CD4-positive, alpha-beta T cell (primary cell): ENCODE measurements at regions not wholly inside any gene's neighbourhood (a gene's known extent, or its start where the extent isn't known, plus 50 kb on each side); places are given as distances from the start of the nearest gene placed in this dataset.

ENCODE experiments used
- ATAC-seq: fragments of 200-7000 bp; cut with Tn5 transposase; one replicate; pipeline ENCODE4 v1.10.0; 2022; ENCODE audit warnings: mild to moderate bottlenecking; ENCODE audit not compliant: poor library complexity
- CTCF ChIA-PET: fragments of 350-600 bp; sonication (Branson Sonifier 250); formaldehyde crosslinking; loops from one replicate; lab custom pipeline; 2021; ENCODE audit warnings: antibody characterized with exemption, inconsistent platforms; lab: Charles Lee
- POLR2A ChIA-PET: fragments of 350-600 bp; sonication (Branson Sonifier 250); formaldehyde crosslinking; loops from one replicate; lab custom pipeline; 2021; ENCODE audit warnings: antibody characterized with exemption, inconsistent platforms; lab: Charles Lee
- DNase-seq, 14 experiments: peaks; one replicate each; pipeline ENCODE4 v3.0.0-alpha.2; 2013 to 2020; ENCODE audit warnings: mixed read lengths in 2 of 14
- H3K27ac ChIP-seq, 2 donors: one replicate each; pipeline versions ENCODE4 v1.5.1 to v1.7.0; 2013; ENCODE audit warnings: low read length in 2 of 2, low read depth in 1 of 2, mild to moderate bottlenecking in 1 of 2
- H3K27me3 ChIP-seq, 2 experiments: 1 replicate in 1 of 2; 2 replicates in 1 of 2; pipeline versions ENCODE4 v1.6.1 to v1.7.0; 2013; ENCODE audit warnings: low read length in 2 of 2, control low read depth in 1 of 2, mild to moderate bottlenecking in 1 of 2, moderate library complexity in 1 of 2; ENCODE audit not compliant: insufficient read depth in 2 of 2, control insufficient read depth in 1 of 2
- H3K36me3 ChIP-seq: one replicate; pipeline ENCODE4 v1.6.1; 2013; ENCODE audit warnings: low read length, control low read depth; ENCODE audit not compliant: insufficient read depth
- H3K4me1 ChIP-seq: one replicate; pipeline ENCODE4 v1.6.1; 2013; ENCODE audit warnings: low read length, control low read depth; ENCODE audit not compliant: insufficient read depth
- H3K4me3 ChIP-seq: one replicate; pipeline ENCODE4 v1.5.1; 2013; ENCODE audit warnings: mild to moderate bottlenecking, low read length, moderate library complexity
- H3K9me3 ChIP-seq, 2 experiments: 1 replicate in 1 of 2; 2 replicates in 1 of 2; pipeline versions ENCODE4 v1.6.1 to v1.7.0; 2013; ENCODE audit warnings: low read length in 2 of 2, mild to moderate bottlenecking in 2 of 2, control low read depth in 1 of 2, moderate library complexity in 1 of 2; ENCODE audit not compliant: control insufficient read depth in 1 of 2, insufficient read depth in 1 of 2
- H3K27ac Mint-ChIP-seq: one replicate; pipeline ENCODE4 v1.8.0; 2020; ENCODE audit warnings: mixed read lengths
- H3K27me3 Mint-ChIP-seq: one replicate; pipeline ENCODE4 v1.8.0; 2021; ENCODE audit warnings: mixed read lengths
- H3K36me3 Mint-ChIP-seq: one replicate; pipeline ENCODE4 v1.8.0; 2021; ENCODE audit warnings: low read depth, mixed read lengths
- H3K4me1 Mint-ChIP-seq: one replicate; pipeline ENCODE4 v1.8.0; 2021; ENCODE audit warnings: low read depth, mixed read lengths
- H3K4me3 Mint-ChIP-seq: one replicate; pipeline ENCODE4 v1.8.0; 2020; ENCODE audit warnings: mild to moderate bottlenecking, mixed read lengths
- H3K9me3 Mint-ChIP-seq: one replicate; pipeline ENCODE4 v1.8.0; 2020; ENCODE audit warnings: mixed read lengths
- intact Hi-C, 2 experiments: fragments of 100-400 bp; cut with DNase I in 1 of 2; cut with micrococcal nuclease in 1 of 2; formaldehyde crosslinking; loops; one replicate each; pipeline versions ENCODE4 v1.15.1 to v1.9.0; 2023 to 2025; cut with DNase I, micrococcal nuclease
- TF ChIP-seq, protein P1 (sequence below): fragments of 200-600 bp; IDR thresholded peaks from one replicate; pipeline ENCODE4 v1.8.0; 2022; ENCODE audit warnings: antibody characterized with exemption, mild to moderate bottlenecking

DNA sequence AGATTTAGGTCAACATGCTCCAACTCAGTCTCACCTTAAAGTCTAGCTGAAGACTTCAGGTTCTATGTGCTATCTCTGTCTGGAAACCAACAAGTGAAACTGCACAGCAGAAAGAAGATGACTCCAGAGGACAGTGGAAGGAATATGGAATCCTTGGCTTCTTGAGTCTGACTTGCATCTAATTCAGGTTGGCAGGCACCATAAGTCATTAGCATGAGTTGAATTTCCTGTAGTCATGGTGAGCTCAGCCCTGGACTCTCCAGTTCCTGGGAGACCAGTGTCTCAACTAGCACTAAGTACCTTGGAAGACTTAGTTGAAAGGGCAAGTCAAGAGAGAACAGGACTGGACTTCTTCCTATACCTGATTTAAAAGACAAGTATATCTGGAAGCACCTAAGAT is 129.7 kb downstream of the DTWD1 start:
- H3K4me1 ChIP-seq: no peaks in the 10 kb centered on the region
- no peaks in the 10 kb centered on the region for H3K36me3 Mint-ChIP-seq
- ChIA-PET POLR2A (no interaction called here), CTCF (no interaction called here)
- no peaks in the 10 kb centered on the region for H3K9me3 Mint-ChIP-seq
- intact Hi-C loops: no loop called here
- no peak for ATAC-seq
- TF ChIP-seq, protein P1, sequence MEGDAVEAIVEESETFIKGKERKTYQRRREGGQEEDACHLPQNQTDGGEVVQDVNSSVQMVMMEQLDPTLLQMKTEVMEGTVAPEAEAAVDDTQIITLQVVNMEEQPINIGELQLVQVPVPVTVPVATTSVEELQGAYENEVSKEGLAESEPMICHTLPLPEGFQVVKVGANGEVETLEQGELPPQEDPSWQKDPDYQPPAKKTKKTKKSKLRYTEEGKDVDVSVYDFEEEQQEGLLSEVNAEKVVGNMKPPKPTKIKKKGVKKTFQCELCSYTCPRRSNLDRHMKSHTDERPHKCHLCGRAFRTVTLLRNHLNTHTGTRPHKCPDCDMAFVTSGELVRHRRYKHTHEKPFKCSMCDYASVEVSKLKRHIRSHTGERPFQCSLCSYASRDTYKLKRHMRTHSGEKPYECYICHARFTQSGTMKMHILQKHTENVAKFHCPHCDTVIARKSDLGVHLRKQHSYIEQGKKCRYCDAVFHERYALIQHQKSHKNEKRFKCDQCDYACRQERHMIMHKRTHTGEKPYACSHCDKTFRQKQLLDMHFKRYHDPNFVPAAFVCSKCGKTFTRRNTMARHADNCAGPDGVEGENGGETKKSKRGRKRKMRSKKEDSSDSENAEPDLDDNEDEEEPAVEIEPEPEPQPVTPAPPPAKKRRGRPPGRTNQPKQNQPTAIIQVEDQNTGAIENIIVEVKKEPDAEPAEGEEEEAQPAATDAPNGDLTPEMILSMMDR: no peak
- no peak overlapping the region for H3K27ac Mint-ChIP-seq
- no peak for DNase-seq
- no peak overlapping the region for H3K4me3 Mint-ChIP-seq
- H3K27me3 Mint-ChIP-seq: peaks cover 6% of the 10 kb centered on the region
- H3K27ac ChIP-seq: no peak overlapping the region
- H3K27me3 ChIP-seq: no peaks in the 10 kb centered on the region
- no peaks in the 10 kb centered on the region for H3K4me1 Mint-ChIP-seq
- no peaks in the 10 kb centered on the region for H3K9me3 ChIP-seq
- H3K36me3 ChIP-seq: no peaks in the 10 kb centered on the region
- H3K4me3 ChIP-seq: no peak overlapping the region

DNA sequence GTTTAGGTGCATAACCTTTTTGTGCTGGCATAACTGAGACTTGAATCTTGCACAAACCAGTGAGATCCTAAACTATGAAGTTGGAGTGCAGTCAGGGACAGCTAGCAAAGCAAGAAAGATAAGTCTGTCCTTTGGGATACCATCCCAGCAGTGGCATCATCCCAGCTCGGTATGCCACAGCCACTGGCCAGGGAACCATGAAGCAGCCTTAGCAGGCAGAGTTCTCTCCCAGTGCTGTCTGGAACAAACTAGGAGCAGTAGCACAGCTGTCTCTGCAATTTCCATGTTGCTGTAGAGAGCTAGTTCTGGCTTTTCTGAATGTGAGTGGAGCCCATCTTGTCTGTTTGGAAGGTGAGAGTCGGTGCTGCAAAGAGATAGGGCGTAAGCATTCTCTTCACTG is 130.3 kb downstream of the DTWD1 start:
- intact Hi-C loops: no loop called here

DNA sequence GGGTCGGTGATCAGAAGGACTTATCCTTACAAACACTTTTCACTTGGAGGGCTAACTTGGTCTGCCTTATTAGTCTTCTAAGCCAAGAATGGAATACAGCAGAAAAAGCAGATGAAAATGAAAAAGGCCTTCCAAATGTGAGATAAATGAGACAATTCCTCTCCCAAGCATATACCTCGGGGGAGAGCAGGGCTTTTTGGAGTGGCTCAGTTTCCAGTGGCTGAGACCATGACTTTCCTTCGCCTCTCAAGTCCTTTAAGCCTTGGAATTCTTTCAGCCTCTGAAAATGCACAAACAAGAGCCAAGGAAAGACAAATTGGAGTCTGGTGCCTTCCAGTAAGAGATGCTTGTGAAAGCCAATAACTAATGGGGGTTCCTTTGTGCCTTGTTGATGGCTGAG is 130.9 kb downstream of the DTWD1 start:
- no peaks in the 10 kb centered on the region for H3K36me3 Mint-ChIP-seq
- intact Hi-C loops: no loop called here
- ChIA-PET POLR2A (no interaction called here), CTCF (no interaction called here)
- H3K4me3 Mint-ChIP-seq: no peak overlapping the region
- no peak overlapping the region for H3K27ac Mint-ChIP-seq
- H3K4me1 ChIP-seq: no peaks in the 10 kb centered on the region
- ATAC-seq (no peak), DNase-seq (no peak)
- no peaks in the 10 kb centered on the region for H3K9me3 Mint-ChIP-seq
- H3K4me3 ChIP-seq: no peak overlapping the region
- H3K27me3 ChIP-seq: no peaks in the 10 kb centered on the region
- TF ChIP-seq, protein P1: no peak
- H3K36me3 ChIP-seq: no peaks in the 10 kb centered on the region
- no peaks in the 10 kb centered on the region for H3K4me1 Mint-ChIP-seq
- H3K9me3 ChIP-seq: no peaks in the 10 kb centered on the region
- peaks cover 6% of the 10 kb centered on the region for H3K27me3 Mint-ChIP-seq
- H3K27ac ChIP-seq: no peak overlapping the region

More for the DNA sequence above, 130.3 kb downstream of the DTWD1 start:
- no peak overlapping the region for H3K27ac Mint-ChIP-seq
- no peaks in the 10 kb centered on the region for H3K27me3 ChIP-seq
- no peaks in the 10 kb centered on the region for H3K4me1 Mint-ChIP-seq
- H3K9me3 ChIP-seq: no peaks in the 10 kb centered on the region
- no peak overlapping the region for H3K4me3 Mint-ChIP-seq
- H3K4me1 ChIP-seq: no peaks in the 10 kb centered on the region
- DNase-seq (no peak), ATAC-seq (no peak)
- no peaks in the 10 kb centered on the region for H3K9me3 Mint-ChIP-seq
- H3K27ac ChIP-seq: no peak overlapping the region
- TF ChIP-seq, protein P1: no peak
- POLR2A ChIA-PET: no interaction called here
- no peaks in the 10 kb centered on the region for H3K36me3 ChIP-seq
- no peaks in the 10 kb centered on the region for H3K36me3 Mint-ChIP-seq
- H3K27me3 Mint-ChIP-seq: peaks cover 6% of the 10 kb centered on the region
- H3K4me3 ChIP-seq: no peak overlapping the region
- CTCF ChIA-PET: no interaction called here
